ENCODE measurements at regions not wholly inside any gene's neighbourhood (a gene's known extent, or its start where the extent isn't known, plus 50 kb on each side); places are given as distances from the start of the nearest gene placed in this dataset.

DNA sequence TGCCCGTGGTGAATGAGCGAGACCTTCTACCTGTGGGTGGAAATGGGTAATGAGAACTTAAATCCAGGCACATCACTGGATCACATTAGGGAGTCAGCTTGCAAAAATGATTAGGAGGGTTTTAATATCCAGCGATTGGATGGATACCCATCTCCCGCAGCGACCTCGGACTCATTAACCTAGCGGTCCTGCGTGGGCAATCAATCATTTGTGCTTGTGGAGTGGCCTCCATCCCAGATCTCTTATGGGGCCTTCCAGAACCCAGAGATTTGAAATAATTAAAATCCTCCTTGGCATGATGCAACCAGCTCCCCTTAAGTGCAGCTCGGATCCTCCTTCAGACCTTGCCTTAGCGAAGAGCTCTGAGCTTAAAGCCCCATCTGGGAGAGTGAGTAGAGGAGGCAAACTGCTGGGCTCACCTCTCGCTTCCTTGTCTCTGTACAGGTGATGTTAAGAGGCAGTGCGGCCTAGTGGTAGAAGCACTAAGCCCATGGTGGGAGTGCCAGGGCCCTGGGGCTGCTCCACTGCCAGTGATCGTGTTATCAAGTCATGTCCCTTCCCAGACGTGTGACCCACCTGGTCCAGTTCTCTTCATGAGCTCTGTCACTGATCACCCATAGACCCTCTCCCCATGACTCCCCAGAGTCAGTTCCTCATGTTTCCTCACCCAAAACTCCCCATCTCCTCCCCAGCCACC is 285.2 kb upstream of the TLE3 start:
- no peak for TF ChIP-seq CTCF (IDR thresholded peaks at IDR 0.05; ENCODE audit: low read depth, low read length, poor library complexity, severe bottlenecking)
- TF ChIP-seq EZH2phosphoT487 (IDR thresholded peaks at IDR 0.05; ENCODE audit: borderline replicate concordance, low read length), result no peak
- Histone ChIP-seq H4K20me1 (ENCODE audit: control insufficient read depth, insufficient read depth, low read depth, low read length) (no peaks in the 10 kb centered on the region), H3K36me3 (ENCODE audit: control insufficient read depth, low read length) (no peaks in the 10 kb centered on the region), H3K27me3 (ENCODE audit: control insufficient read depth, low read length) (peaks cover 5% of the 10 kb centered on the region; the same call in 1 of the 2 replicates), H3K9me3 (ENCODE audit: control insufficient read depth, insufficient read depth, low read length) (peaks cover 4% of the 10 kb centered on the region; the same call in 1 of the 2 replicates), H3K79me2 (ENCODE audit: control insufficient read depth, low read length) (no peaks in the 10 kb centered on the region), H3K4me2 (ENCODE audit: low read length) (no peak overlapping the region), H3K27ac (ENCODE audit: low read depth, low read length) (no peak overlapping the region), H3F3A (ENCODE audit: control insufficient read depth, insufficient read depth) (no peaks in the 10 kb centered on the region), H3K4me1 (ENCODE audit: control insufficient read depth, low read length) (peaks cover 4% of the 10 kb centered on the region; the same call in 1 of the 2 replicates), H3K4me3 (ENCODE audit: low read length) (no peak overlapping the region), H3K9me2 (replicated peaks; ENCODE audit: control insufficient read depth, low read length) (no peaks in the 10 kb centered on the region)

GRCh38 chr15:70382009-70382749 is 284.5 kb upstream of the TLE3 start:
- Histone ChIP-seq H3K9me2 (replicated peaks; ENCODE audit: control insufficient read depth, low read length) (no peaks in the 10 kb centered on the region), H3K27me3 (ENCODE audit: control insufficient read depth, low read length) (peaks cover 7% of the 10 kb centered on the region), H3K9me3 (ENCODE audit: control insufficient read depth, insufficient read depth, low read length) (peaks cover 4% of the 10 kb centered on the region; the same call in 1 of the 2 replicates), H4K20me1 (ENCODE audit: control insufficient read depth, insufficient read depth, low read depth, low read length) (no peaks in the 10 kb centered on the region), H3K4me1 (ENCODE audit: control insufficient read depth, low read length) (peaks cover 4% of the 10 kb centered on the region; the same call in 1 of the 2 replicates), H3K36me3 (ENCODE audit: control insufficient read depth, low read length) (no peaks in the 10 kb centered on the region), H3K79me2 (ENCODE audit: control insufficient read depth, low read length) (no peaks in the 10 kb centered on the region), H3K27ac (ENCODE audit: low read depth, low read length) (no peak overlapping the region), H3K4me3 (ENCODE audit: low read length) (no peak overlapping the region), H3K4me2 (ENCODE audit: low read length) (no peak overlapping the region), H3F3A (ENCODE audit: control insufficient read depth, insufficient read depth) (no peaks in the 10 kb centered on the region)
- TF ChIP-seq EZH2phosphoT487 (IDR thresholded peaks at IDR 0.05; ENCODE audit: borderline replicate concordance, low read length) (no peak), CTCF (IDR thresholded peaks at IDR 0.05; ENCODE audit: low read depth, low read length, poor library complexity, severe bottlenecking) (no peak)

GRCh38 chr15:70379938-70380883 is 282.5 kb upstream of the TLE3 start:
- H3K4me1 ChIP-seq (ENCODE audit: control insufficient read depth, low read length), result 0 out of 2 replicates have a peak, but pooled peaks cover 3% of the 10 kb centered on the region
- H3K9me3 ChIP-seq (ENCODE audit: control insufficient read depth, insufficient read depth, low read length), result peaks cover 4% of the 10 kb centered on the region; the same call in 1 of the 2 replicates
- H3K27me3 ChIP-seq (ENCODE audit: control insufficient read depth, low read length), result peaks cover 25% of the 10 kb centered on the region
- no peaks in the 10 kb centered on the region for H3F3A ChIP-seq (ENCODE audit: control insufficient read depth, insufficient read depth)
- H3K79me2 ChIP-seq (ENCODE audit: control insufficient read depth, low read length), result no peaks in the 10 kb centered on the region
- H3K4me3 ChIP-seq (ENCODE audit: low read length), result no peak overlapping the region
- H3K27ac ChIP-seq (ENCODE audit: low read depth, low read length), result no peak overlapping the region
- no peaks in the 10 kb centered on the region for H4K20me1 ChIP-seq (ENCODE audit: control insufficient read depth, insufficient read depth, low read depth, low read length)
- no peak overlapping the region for H3K4me2 ChIP-seq (ENCODE audit: low read length)
- H3K36me3 ChIP-seq (ENCODE audit: control insufficient read depth, low read length), result no peaks in the 10 kb centered on the region
- TF ChIP-seq CTCF (IDR thresholded peaks at IDR 0.05; ENCODE audit: low read depth, low read length, poor library complexity, severe bottlenecking) (no peak), EZH2phosphoT487 (IDR thresholded peaks at IDR 0.05; ENCODE audit: borderline replicate concordance, low read length) (no peak)
- H3K9me2 ChIP-seq (replicated peaks; ENCODE audit: control insufficient read depth, low read length), result no peaks in the 10 kb centered on the region
